ENCODE measurements at regions not wholly inside any gene's neighbourhood (a gene's known extent, or its start where the extent isn't known, plus 50 kb on each side); places are given as distances from the start of the nearest gene placed in this dataset.
"Not testable (repeated sequence)": the region's sequence is repeated elsewhere in the genome, so short reads cannot be mapped to it uniquely, and the experiment has no call there.

DNA sequence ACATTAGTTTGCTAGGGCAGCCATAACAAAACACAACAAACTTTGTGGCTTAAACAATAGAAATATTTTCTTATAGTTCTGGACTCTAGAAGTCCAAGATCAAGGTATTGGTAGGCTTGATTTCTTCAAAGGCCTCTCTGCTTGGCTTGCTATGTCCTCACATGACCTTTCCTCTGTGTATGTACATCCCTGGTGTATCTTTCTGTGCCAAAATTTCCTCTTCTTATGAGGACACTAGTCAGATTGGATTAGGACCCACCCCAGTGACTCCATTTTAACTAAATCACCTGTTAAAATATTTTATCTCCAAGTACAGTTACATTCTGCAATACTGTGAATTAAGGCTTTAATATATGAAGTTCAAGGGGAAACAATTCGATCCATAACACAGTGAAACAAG is 168.9 kb upstream of the CCNH start:
- no peak overlapping the region for H3K27ac ChIP-seq
- CTCF ChIA-PET: no interaction called here
- POLR2A ChIA-PET (ENCODE audit: low non-redundant PET): no interaction called here
- no peak for TF ChIP-seq CTCF (conservative IDR thresholded peaks at IDR 0.05; ENCODE audit: low read depth)
- no peak for DNase-seq (ENCODE audit: low spot score)

GRCh38 chr5:87579678-87580077 is 166.9 kb upstream of the CCNH start:
- ChIA-PET POLR2A (ENCODE audit: low non-redundant PET) (no interaction called here), CTCF (no interaction called here)
- TF ChIP-seq CTCF (conservative IDR thresholded peaks at IDR 0.05; ENCODE audit: low read depth): no peak

GRCh38 chr5:87576867-87577266 is 164.1 kb upstream of the CCNH start:
- ChIA-PET POLR2A (ENCODE audit: low non-redundant PET) (no interaction called here), CTCF (no interaction called here)
- TF ChIP-seq CTCF (conservative IDR thresholded peaks at IDR 0.05; ENCODE audit: low read depth): no peak
- no peak overlapping the region for H3K27ac ChIP-seq
- no peak for DNase-seq (ENCODE audit: low spot score)

More at GRCh38 chr5:87579678-87580077, 166.9 kb upstream of the CCNH start:
- no peak for DNase-seq (ENCODE audit: low spot score)
- no peak overlapping the region for H3K27ac ChIP-seq

DNA sequence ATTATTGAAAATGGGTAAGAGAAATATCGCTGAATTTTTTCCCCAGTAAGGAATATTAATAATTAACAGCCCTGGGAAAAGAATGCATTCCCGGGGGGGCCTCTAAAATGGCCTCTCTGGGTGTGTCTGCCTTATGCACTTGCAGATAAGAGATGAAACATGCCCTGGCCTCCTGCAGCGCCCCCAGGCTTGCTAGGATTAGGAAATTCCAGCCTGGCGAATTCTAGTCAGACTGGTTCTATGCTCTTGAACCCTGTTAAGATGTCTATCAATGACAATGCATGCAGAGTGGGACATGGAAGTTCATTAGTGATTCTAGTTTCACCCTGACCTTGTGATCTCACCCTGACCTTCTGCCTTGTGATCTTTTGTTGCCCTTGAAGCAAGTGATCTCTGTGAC is 163.6 kb upstream of the CCNH start:
- CTCF ChIA-PET; DNase-seq (ENCODE audit: low spot score); H3K27ac ChIP-seq; POLR2A ChIA-PET (ENCODE audit: low non-redundant PET): not testable (repeated sequence)

DNA sequence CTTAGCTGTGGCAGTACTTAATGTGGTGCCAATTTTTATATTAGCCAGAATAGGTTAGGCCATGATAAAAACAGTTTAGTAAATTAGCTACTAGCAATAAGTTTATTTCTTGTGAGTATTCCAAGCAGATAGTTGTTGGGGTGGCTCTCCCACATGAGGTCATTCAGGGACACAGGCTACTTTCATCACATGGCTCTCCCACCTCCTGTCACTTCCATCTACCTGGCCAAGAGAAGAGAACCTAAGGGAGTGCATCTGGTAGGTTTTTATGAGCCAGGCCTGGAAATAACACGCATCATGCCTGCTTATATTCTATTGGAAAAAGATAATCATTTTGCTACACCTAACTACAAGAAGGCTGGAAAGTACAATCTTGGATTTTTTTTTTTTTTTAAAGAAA is 161.4 kb upstream of the CCNH start:
- H3K27ac ChIP-seq: no peak overlapping the region
- DNase-seq (ENCODE audit: low spot score): no peak
- ChIA-PET CTCF (interaction anchor here (0.6 to 0.7 kb wide), 2 partner anchors 225 to 1150 kb away, joined by 3 read pairs; no protein-coding TSS in a partner anchor), POLR2A (ENCODE audit: low non-redundant PET) (no interaction called here)
- TF ChIP-seq CTCF (conservative IDR thresholded peaks at IDR 0.05; ENCODE audit: low read depth): no peak

GRCh38 chr5:87572611-87573010 is 159.9 kb upstream of the CCNH start:
- POLR2A ChIA-PET (ENCODE audit: low non-redundant PET): no interaction called here
- DNase-seq (ENCODE audit: low spot score): no peak
- H3K27ac ChIP-seq: no peak overlapping the region
- CTCF ChIA-PET: no interaction called here
- no peak for TF ChIP-seq CTCF (conservative IDR thresholded peaks at IDR 0.05; ENCODE audit: low read depth)

DNA sequence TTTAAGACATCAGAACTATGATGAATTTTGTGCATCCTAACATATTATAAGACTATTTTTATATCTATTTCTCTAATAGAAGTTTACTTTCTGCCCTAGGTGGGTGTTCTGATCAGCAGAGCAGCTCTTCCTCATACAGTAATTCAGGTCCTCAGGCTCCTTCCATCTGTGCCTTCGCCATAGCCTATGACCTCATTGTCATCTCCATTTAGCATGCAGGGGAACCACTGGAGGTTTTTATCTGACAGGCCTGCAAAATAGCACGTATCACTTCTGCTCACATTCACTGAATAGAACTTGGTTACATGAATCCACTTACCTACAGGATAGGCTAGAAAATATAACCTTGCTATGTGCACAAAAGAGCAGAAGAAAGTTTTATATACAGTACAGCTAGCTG is 159.4 kb upstream of the CCNH start:
- TF ChIP-seq CTCF (conservative IDR thresholded peaks at IDR 0.05; ENCODE audit: low read depth): no peak
- ChIA-PET CTCF (interaction anchor here (0.5 kb wide), 1 partner anchor 101 kb away, joined by 3 read pairs; no protein-coding TSS in a partner anchor), POLR2A (ENCODE audit: low non-redundant PET) (no interaction called here)
- no peak for DNase-seq (ENCODE audit: low spot score)
- H3K27ac ChIP-seq: no peak overlapping the region
